NCI-H1436 treated with DMSO at 0.1 percent for 48 hours (cell line): ENCODE measurements at regions not wholly inside any gene's neighbourhood (a gene's known extent, or its start where the extent isn't known, plus 50 kb on each side); places are given as distances from the start of the nearest gene placed in this dataset.
"Not testable (repeated sequence)": the region's sequence is repeated elsewhere in the genome, so short reads cannot be mapped to it uniquely, and the experiment has no call there.

ENCODE experiments used
- DNase-seq: peaks from one replicate; lab custom pipeline; 2025; lab: John Stamatoyannopoulos, UW

- no peak for DNase-seq
Measured at GRCh38 chr10:84634636-84635035, 306.2 kb downstream of the CCSER2 start.

DNA sequence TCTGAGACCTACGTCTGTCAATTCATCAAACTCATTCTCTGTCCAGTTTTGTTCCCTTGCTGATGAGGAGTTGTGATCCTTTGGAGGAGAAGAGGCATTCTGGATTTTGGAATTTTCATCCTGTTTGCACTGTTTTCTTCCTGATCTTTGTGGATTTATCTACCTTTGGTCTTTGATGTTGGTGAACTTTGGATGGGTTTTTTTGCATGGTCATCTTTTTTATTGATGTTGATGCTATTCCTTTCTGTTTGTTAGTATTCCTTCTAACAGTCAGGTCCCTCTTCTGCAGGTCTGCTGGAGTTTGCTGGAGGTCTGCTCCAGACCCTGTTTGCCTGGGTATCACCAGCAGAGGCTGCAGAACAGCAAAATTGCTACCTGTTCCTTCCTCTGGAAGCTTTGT lies 322.2 kb downstream of the CCSER2 start:
- DNase-seq: not testable (repeated sequence)

- no peak for DNase-seq
Measured at GRCh38 chr10:84654671-84655070, 326.3 kb downstream of the CCSER2 start.

GRCh38 chr10:84659027-84659426 lies 330.6 kb downstream of the CCSER2 start:
- no peak for DNase-seq

DNA sequence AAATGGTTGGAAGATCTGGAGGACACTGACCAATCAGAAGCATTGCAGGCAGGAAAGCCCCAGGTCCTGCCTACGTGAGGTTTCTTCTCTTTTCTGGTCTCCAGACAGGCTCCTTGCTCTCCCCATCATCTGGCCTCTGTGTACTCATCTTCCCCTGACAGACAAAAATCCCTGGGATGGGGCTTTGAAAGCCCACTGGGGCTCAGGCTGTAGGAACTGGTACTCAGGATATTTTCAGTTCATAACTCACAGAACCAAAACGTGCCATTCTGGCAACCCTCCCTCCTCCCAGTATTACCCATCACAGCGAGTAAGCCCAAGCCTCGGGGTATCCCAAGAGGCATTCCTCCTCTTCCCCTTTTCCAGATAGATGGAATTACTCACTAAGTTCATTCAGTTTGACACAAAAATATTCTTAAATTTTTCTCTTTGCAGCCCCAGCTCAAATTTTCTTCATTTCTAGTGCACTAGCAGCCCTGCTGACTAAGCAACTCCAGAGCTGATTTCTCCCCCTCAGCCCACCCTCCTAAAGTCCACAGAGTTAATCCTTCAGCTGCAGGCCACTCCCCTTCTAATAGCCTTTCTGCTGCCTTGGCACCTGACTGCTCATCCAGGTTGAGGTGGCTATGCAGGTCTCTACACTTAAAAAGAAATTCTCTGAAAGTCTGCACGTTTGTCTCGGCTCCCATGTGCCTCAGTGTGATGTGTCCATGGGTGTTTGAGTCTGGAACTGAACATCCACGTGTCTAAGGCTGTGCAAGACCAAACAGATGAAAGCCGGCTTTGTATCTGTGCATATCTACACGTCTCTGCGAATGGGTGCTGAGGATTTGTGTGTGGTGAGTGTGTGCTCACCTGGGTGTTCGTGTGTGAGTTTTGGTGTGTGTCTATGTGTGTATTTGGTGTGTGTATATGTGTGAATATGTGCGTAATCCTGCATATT lies 331.4 kb downstream of the CCSER2 start:
- no peak for DNase-seq

GRCh38 chr10:84660450-84661159 lies 332.2 kb downstream of the CCSER2 start:
- DNase-seq: no peak

DNA sequence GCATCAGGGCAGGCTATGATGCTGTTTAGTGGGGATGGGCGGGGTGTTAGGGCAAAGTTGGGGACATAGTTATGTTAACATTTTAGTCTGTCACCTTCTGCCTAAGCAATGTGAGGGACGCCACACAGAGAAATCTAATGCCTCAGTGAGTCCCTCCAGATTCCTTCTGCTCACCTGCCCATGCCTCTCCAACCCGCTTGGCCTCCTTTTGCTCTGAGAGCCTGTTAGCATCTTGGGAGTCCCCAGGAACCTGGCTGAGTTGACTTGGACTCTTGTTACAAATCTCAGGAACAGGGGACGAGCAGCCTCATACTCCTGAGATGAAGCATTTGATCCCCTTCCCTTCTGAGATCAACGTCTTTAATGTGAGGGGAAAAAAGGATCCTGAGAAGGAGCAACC lies 336.8 kb downstream of the CCSER2 start:
- no peak for DNase-seq

DNA sequence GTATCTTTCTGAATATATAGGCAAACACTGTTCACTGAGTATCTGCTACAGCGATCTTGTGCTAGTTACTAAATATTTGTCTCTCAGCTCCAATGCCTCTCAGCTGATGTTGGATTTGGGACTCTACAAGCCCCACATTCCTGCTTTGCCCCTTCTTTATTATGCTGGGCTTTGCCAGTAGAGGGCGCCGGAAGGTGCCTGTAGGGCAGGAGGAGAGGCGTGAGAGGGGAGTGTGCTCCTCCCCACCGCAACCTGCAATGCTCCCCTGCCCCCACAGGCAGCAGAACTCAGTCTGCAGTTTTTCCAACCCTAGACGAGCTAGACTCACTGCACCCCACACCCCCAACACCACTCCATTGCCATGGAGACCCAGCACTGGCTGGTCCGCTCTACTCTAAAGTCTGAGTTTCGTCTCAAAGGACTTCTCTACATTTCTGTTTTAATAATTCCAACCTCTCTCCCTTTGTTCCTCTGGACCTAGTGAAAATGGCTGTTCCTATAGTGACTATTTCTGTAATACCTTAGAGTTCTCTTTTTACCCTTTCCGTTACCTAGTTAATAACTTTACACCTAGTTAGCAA lies 337.6 kb downstream of the CCSER2 start:
- DNase-seq: no peak

GRCh38 chr10:84668186-84668763 lies 339.9 kb downstream of the CCSER2 start:
- peak; percentile 60 for DNase-seq

- no peak for DNase-seq
Measured at GRCh38 chr10:84675060-84675459, 346.7 kb downstream of the CCSER2 start.

GRCh38 chr10:84676536-84676935 lies 348.1 kb downstream of the CCSER2 start:
- DNase-seq: no peak

GRCh38 chr10:84681781-84682180 lies 353.4 kb downstream of the CCSER2 start:
- no peak for DNase-seq

DNA sequence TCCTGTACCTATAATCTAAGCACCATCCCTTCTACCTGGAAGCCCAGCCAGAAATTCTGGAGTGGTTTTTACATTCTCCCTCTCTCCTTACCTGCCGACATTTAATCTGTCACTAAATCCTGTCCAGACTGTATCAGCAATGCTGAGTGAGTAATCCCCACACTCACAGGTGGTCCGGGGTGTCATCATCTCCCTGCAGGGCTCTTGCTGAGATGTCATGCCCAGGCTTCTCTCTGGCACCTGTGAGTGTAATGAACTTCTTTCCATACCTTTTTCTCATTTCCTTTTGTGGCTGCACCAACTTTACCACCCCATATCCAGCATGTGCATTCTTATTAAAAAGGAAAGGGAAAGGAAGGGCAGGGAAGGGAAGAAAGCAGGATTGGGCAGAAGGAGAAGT lies 355.2 kb downstream of the CCSER2 start:
- DNase-seq: no peak

DNA sequence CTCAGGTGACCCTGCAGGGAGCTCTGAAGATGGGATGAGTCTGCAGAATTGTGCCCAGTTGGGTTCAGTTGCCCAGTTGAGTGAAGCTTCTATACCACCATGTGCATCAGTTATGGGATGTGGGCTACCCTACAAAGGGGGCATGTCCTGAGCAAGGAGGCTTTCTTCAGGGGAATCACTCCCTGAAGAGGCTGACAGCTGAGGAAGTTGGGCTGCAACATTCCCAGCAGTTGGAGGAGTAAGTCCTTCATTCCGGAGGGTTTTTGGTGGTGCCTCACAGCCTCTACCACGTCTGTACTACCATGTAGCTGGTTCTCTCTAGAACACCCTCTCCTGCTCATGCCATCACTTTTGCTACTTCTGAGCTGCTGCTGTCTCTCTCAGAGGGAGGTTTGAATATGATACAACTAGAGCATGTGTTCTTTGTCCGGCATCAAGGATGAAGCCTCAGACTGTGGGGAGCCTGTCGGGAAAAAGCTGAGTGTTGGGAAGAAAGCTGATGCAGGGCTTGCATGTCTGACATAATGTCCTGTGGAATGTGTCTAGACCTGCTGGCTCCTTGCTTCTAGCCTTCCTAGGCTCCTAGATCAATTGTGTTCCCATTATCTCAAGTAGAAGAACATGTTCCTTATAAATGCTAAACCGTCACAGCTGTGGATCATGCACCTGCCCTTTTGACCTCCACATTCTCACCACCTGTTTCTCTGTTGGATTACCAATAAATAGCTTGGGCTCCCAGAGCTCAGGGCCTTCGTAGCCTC lies 355.8 kb downstream of the CCSER2 start:
- DNase-seq: no peak

GRCh38 chr10:84685047-84685660 lies 356.8 kb downstream of the CCSER2 start:
- no peak for DNase-seq

DNA sequence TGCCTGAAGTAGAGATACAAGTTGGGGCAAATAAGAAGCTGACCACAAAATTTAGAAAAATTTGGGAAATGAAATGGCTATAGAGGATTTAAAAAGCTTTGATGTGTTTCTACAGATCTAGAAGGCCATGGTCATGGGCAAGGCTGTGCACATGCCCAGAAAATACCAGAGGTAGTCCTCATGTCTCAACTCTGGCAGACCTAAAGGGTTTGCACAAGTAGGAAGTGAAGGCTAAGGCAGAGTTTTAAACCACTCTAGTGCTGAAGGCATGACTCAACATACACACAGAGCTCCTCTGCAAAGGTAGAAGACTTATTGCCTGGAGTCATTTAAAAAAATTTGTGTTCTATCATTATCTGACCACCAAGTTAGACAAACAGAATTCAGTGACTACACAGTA lies 364.6 kb downstream of the CCSER2 start:
- no peak for DNase-seq

GRCh38 chr10:84695902-84696301 lies 367.5 kb downstream of the CCSER2 start:
- DNase-seq: no peak

DNA sequence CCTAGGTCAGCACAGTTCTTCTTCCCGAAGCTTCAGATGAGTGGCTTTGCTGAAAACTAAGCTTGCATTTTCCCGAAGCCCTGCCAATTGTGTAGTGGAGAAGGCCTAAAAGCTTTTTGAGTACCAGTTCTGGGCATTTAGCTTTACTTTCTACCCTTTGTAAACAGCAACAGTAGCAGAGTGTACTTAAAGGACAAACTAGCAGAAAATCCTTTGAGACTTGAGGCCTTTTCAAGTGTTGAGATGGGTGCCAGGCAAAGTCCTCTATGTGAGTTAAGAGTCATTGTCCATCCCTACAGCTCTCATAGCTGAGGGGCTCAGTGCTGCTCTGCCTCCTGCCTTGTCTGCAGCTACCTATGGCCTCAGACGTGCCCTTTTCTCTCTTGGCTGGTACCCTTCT lies 368.2 kb downstream of the CCSER2 start:
- DNase-seq: no peak

DNA sequence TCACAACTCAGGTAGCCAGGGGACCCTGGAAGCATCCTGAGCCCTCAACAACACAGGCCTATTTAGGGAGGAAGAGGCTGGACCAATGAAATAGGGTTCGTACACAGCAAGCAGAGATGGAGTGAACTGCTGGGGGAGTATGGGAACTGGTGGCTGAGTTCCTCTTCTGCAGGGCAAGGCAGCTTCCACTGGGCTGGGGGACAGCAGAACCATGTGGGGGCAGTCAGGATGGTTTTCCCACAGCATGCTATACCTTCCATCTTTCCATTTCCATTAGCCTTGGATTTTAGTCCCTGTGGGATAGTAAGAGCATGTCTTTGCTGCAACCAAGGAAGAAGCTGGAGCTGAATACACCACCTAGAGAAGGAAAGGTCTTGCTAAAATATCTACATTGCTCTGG lies 370.6 kb downstream of the CCSER2 start:
- no peak for DNase-seq

- DNase-seq: no peak
Measured at GRCh38 chr10:84700668-84701369, 372.4 kb downstream of the CCSER2 start.

DNA sequence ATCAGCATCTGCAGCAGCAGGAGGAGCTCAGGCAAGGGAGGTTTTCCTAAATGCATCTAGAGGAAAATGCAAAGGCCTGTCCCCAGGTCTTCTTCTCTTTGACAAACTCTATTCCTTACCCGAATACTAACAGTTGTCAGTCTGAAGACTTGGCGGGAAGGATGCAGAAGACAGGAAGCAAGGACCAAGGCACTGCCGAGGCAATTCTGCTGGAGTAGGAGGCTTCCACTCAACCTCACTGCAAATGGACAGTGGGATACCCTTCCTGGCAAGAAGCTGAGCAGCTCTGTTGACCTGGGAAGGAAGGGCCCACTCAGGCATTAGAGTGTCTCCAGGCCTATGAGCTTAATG lies 373.0 kb downstream of the CCSER2 start:
- DNase-seq: no peak
